ENCODE measurements at regions not wholly inside any gene's neighbourhood (a gene's known extent, or its start where the extent isn't known, plus 50 kb on each side); places are given as distances from the start of the nearest gene placed in this dataset.

DNA sequence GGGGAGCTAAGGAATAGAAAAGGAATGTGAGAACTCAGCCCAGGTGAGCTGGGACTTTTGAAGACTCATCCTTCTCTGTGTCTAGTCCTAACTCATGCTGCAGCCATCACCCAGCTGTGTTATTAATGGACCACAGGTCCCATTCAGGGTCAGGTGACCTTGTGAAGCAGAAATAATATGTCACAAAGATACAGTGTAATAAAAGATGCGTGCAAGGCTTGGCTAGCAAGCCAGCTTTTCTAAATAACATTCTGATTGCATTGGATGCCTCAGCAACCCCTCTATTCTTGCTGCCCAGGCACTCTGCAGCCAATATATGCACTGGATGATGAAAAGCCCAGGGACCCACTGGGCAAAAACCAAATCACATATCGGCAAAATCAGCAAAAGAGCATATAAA is 393.1 kb upstream of the PIK3C3 start:
- TF ChIP-seq, protein P1, sequence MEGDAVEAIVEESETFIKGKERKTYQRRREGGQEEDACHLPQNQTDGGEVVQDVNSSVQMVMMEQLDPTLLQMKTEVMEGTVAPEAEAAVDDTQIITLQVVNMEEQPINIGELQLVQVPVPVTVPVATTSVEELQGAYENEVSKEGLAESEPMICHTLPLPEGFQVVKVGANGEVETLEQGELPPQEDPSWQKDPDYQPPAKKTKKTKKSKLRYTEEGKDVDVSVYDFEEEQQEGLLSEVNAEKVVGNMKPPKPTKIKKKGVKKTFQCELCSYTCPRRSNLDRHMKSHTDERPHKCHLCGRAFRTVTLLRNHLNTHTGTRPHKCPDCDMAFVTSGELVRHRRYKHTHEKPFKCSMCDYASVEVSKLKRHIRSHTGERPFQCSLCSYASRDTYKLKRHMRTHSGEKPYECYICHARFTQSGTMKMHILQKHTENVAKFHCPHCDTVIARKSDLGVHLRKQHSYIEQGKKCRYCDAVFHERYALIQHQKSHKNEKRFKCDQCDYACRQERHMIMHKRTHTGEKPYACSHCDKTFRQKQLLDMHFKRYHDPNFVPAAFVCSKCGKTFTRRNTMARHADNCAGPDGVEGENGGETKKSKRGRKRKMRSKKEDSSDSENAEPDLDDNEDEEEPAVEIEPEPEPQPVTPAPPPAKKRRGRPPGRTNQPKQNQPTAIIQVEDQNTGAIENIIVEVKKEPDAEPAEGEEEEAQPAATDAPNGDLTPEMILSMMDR (conservative IDR thresholded peaks at IDR 0.05 in 1 of 2, IDR thresholded peaks at IDR 0.05 in 1 of 2; ENCODE audit: extremely low read depth in 1 of 2, insufficient read depth in 1 of 2, low read depth in 1 of 2, low read length in 2 of 2) = no peak
- no peak for TF ChIP-seq EZH2 (IDR thresholded peaks at IDR 0.05; ENCODE audit: borderline replicate concordance, low read length)
